OCI-M2 (cell line): ENCODE measurements at regions not wholly inside any gene's neighbourhood (a gene's known extent, or its start where the extent isn't known, plus 50 kb on each side); places are given as distances from the start of the nearest gene placed in this dataset.
"Not testable (repeated sequence)": the region's sequence is repeated elsewhere in the genome, so short reads cannot be mapped to it uniquely, and the experiment has no call there.

Experiments used
- DNase-seq: peaks from one replicate; lab custom pipeline; 2025; ENCODE audit not compliant: unreplicated experiment; lab: John Stamatoyannopoulos, UW

GRCh38 chr3:151675858-151676615, 57.7 kb upstream of the AADACL2 start:
- no peak for DNase-seq

GRCh38 chr3:151673974-151674373, 59.8 kb upstream of the AADACL2 start:
- DNase-seq = peak; percentile 31

- not testable (repeated sequence) for DNase-seq
Measured at GRCh38 chr3:151667762-151668161, 66.0 kb upstream of the AADACL2 start.

DNA sequence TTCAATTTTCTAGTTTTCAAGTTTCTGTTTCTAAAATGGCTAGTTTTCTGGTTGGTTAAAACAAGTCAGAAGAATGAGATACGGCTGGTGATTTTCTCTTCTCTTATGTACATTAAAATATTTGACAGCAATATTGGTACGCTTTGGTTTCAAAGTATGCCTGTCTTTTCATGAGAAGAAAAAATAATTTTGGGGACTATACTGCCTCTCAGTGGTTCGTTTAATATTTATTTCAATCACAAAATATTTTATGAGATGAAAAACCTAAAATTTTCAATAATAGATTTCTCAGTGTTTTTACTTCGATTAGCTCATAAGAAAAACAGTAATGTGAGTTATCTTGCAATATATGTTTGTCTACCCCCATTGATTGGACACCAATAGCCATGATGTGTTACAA, 72.8 kb upstream of the AADACL2 start:
- no peak for DNase-seq

DNA sequence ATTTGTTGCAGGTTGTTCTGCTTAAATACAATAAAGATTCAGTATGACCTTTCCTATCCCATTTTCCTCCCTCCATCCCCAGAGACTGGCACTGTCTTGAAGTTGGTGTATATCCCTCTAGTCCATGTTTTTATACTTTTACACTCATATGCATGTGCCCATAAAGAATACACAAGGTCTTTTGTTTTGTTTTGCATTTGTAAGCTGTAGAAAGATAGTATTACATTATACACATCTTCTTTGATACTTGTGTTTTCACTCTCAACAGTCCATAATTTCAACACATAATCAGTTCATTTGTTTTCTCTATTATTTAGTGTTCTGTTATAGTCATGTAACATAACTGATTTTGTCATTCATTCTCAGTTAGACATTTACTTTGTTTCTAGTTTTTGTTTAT, 88.7 kb upstream of the AADACL2 start:
- no peak for DNase-seq

- no peak for DNase-seq
Measured at GRCh38 chr3:151644020-151644620, 89.6 kb upstream of the AADACL2 start.

GRCh38 chr3:151639418-151639740, 94.3 kb upstream of the AADACL2 start:
- DNase-seq = no peak

DNA sequence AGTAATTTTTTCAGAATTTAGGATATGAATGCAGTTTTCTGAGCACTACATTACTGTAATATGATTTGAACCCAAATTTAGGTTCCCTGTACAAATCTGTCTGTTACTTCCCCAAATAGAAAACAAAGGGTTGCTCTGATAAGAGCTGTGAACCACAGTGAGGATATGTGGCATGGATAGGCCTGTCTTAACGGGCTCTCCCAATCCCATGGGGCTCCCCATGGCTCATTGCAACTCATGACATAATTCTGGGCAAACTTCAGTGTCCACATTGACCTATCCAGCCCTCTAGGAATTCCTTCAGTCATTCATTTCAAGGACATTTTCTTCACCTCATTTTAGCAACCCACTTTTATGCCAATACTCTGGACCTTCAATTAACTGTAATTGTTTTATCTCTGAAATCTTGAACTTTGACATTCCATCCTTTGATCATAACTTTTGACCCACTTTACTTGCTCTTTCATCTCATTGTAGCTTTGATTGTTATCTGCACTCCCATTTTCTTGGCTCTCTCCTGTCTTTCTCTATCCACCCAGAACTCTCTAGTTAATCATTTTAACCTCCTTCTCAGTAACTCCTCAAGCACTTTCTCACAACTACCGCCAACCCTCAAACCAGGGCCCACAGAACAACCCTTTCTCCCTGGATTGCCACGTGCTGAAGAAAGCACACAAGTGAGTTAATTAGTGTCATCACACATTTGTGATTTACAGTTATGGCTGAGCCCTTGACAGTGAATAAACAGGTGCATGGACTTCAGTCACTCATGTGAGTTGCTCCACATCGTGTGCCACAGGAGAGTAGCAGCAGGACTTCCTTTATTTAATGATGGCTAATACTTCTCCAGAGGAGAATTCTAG, 94.9 kb upstream of the AADACL2 start:
- DNase-seq = no peak

DNA sequence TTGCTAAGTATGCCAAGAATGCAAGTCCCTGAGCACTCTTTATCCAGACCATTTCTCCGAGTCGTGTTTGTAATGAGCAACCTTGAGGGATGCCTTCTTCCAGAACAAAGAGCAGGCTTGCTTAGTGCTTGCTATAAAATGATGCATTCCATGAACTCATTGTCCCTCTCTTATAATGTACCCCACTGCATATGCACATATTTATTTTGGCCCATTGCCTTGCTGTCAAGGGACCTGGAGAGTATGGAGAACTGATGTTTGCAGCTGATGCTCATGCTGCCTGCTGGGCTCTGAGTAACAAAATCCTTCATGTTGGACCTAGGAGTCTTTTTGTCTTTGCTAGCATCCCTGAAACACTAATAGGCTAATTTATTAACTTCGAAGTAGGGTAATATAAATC, 97.8 kb upstream of the AADACL2 start:
- DNase-seq = no peak

DNA sequence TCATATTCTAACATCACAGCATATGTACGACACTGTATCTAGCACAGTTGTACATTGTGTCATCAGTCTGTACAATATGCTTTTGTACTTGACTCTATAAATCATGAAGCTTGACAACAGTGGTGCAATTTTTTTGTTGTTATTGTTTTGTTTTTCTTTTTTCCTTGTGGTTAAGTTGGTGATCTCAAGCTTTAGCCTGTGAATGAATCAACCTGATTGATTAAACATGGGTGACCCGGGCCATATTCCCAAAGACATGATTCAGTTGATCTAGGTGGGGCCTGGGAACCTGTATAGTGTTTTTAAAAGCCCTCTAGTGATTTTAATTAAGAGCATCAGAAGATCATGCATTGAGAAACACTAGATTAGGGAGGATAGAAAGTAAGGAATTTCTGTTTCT, 101.8 kb upstream of the AADACL2 start:
- no peak for DNase-seq

GRCh38 chr3:151630938-151631441, 102.7 kb upstream of the AADACL2 start:
- DNase-seq = no peak

GRCh38 chr3:151630035-151630434, 103.7 kb upstream of the AADACL2 start:
- no peak for DNase-seq

DNA sequence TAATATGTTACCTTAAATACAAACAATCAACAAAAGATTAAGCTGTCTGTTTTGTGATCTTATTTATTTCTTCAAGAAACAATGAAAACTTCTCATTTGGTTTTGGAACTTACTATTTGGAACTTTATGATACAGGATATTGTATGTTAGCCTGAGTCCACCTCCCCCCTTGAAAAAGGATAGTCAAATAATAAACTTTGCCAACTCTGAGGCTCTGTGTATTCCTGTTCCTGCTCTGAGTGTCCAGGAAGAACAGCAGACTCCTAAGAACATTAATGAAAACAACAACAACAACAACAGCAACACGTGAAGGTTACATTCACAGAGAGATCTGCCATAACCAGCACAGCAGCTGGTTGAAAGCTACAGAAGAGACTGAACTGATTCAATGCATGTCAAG, 108.1 kb upstream of the AADACL2 start:
- DNase-seq = no peak

- DNase-seq = no peak
Measured at GRCh38 chr3:151625086-151625485, 108.6 kb upstream of the AADACL2 start.

- DNase-seq = no peak
Measured at GRCh38 chr3:151620071-151620470, 113.7 kb upstream of the AADACL2 start.

DNA sequence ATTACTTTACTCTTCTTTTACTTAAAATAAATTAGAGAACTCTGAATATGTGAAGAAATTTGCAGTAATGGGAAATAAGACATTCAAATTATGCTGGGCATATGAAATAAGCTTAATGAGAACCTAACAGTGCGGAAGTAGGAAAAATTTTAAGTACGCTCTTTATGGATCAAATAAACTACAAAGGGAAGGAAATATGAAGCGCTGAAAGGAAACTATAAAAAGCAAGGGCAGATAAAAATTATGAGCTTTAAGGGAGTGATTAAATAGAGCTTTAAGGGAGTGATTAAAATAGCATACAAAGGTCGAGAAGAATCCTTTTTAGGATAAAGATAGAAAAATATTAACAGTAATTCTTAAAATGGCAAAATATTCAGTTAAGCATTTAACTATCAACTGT, 118.3 kb upstream of the AADACL2 start:
- DNase-seq = no peak

DNA sequence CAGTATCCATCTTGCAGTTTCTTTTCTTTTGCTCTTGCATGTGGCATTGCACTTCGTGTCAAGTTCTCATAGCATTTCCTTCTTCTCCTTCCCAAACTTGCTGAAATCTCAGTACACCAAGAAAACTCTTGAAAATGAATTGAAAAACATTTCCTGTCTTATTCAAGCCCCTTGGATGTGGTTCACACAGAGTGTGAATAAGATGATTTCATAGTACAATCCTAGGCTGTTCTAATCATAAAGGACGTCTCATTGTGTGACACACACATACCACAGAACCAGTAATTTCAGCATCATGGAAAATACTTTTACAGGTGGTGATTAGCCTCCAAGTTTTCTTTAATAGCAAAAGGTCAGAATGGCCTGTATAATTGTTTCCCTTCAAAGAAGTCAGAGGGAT, 121.6 kb upstream of the AADACL2 start:
- DNase-seq = no peak

DNA sequence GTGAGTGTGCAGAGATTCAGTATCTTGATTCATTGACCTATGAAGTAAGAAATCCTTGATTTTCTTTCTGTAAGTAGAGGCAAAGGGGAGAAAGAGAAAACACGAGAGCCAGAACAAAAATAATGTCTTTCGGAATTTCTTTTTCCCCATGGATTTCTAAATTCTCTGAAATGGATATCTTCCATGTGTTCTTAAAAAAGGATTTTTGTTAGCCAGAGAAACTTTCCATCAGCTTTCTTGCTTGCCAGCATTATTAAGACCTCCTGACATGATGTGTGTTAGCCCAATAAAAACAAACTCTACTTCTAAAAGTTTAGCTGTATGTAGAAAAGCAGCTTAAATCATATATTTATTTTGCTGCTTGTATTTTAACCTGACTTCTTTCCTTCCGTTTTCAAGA, 122.3 kb upstream of the AADACL2 start:
- no peak for DNase-seq

DNA sequence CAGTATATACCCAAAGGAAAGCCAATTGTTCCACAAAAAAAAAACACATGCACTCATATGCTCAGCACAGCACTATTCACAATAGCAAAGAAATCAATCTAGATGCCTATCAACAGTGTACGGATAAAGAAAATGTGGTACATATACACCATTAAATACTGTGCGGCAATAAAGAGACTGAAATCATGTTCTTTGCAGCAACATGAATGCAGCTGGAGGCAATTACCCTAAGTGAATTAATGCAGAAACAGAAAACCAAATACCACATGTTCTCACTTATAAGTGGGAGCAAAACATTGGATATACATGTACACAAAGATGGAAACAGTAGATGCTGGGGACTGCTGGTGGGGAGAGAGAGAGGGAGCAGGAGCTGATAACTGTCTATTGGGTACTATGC, 124.2 kb upstream of the AADACL2 start:
- DNase-seq = no peak

DNA sequence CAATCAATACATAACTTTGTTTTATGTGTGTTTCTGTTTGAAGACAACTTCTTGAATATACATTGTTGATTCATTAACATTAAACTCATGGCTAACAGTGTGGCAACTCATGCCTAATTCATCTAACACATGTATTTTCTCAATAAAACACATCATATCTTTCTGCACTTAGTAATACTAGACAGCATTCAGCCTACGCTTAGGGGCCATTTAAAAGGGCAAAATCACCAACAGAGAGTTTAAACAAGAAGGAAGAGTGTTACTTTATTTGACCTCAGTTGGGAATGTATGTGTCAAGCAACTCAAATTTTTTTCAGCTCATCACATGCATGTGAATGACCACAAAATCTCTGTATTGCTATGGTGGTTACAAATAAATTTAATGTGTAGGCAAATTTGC, 128.8 kb upstream of the AADACL2 start:
- DNase-seq = no peak

GRCh38 chr3:151600783-151601182, 132.9 kb upstream of the AADACL2 start:
- no peak for DNase-seq

GRCh38 chr3:151599103-151599672, 134.5 kb upstream of the AADACL2 start:
- peak; percentile 22 for DNase-seq
